ACC112 (cell line): ENCODE measurements at regions not wholly inside any gene's neighbourhood (a gene's known extent, or its start where the extent isn't known, plus 50 kb on each side); places are given as distances from the start of the nearest gene placed in this dataset.
"Not testable (repeated sequence)": the region's sequence is repeated elsewhere in the genome, so short reads cannot be mapped to it uniquely, and the experiment has no call there.

Experiments
- H2AFZ ChIP-seq: fragments of 200-600 bp; sonication (generic); one replicate; pipeline ENCODE4 v1.6.0; 2017; ENCODE audit warnings: antibody characterized with exemption, low read length; ENCODE audit not compliant: unreplicated experiment
- H3K27ac ChIP-seq: fragments of 200-600 bp; sonication (generic); 2 replicates; pipeline ENCODE4 v1.5.1; 2014; ENCODE audit warnings: low read depth, mild to moderate bottlenecking, antibody characterized with exemption, low read length, moderate library complexity
- H3K27me3 ChIP-seq: fragments of 200-600 bp; sonication (generic); 2 replicates; pipeline ENCODE4 v1.6.1; 2014; ENCODE audit warnings: mild to moderate bottlenecking, antibody characterized with exemption, low read length, moderate library complexity, mixed read lengths; ENCODE audit not compliant: insufficient read depth
- H3K36me3 ChIP-seq: fragments of 200-600 bp; sonication (generic); 2 replicates; pipeline ENCODE4 v1.6.1; 2016; ENCODE audit warnings: mild to moderate bottlenecking, antibody characterized with exemption, low read length, moderate library complexity, mixed read lengths; ENCODE audit not compliant: insufficient read depth
- H3K4me1 ChIP-seq: fragments of 200-600 bp; sonication (generic); one replicate; pipeline ENCODE4 v1.6.1; 2016; ENCODE audit warnings: low read length, mixed read lengths; ENCODE audit not compliant: insufficient read depth, unreplicated experiment, control insufficient read depth
- H3K4me3 ChIP-seq: fragments of 200-600 bp; sonication (generic); 2 replicates; pipeline ENCODE4 v1.5.1; 2014; ENCODE audit warnings: mild to moderate bottlenecking, low read depth, low read length
- H3K79me2 ChIP-seq: fragments of 200-600 bp; sonication (generic); one replicate; pipeline ENCODE4 v1.6.0; 2016; ENCODE audit warnings: low read length; ENCODE audit not compliant: control insufficient read depth, unreplicated experiment, insufficient read depth

DNA sequence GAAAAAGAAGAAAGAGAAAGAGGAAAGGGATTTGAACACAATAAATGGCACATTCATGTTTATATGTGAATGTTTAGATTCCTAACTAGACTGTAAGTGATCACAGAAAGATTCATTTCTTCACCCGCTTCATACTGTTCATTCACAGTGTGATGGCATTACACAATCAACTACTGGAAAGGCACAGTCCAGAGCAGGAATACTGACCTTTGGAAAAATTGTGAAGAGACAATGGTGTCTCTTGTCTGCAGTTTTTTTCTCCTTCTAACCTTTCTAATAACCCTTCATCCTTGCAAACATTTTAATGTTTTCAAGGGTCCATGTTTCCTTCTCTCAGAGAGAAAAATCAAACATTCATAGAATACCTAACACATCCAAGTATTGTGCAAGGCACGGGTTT is 180.9 kb upstream of the SOX14 start:
- no peak overlapping the region for H3K4me3 ChIP-seq
- H3K27me3 ChIP-seq: no peaks in the 10 kb centered on the region
- H3K27ac ChIP-seq: no peak overlapping the region
- H3K4me1 ChIP-seq: no peaks in the 10 kb centered on the region
- H3K79me2 ChIP-seq: no peaks in the 10 kb centered on the region
- H3K36me3 ChIP-seq: no peaks in the 10 kb centered on the region
- no peak overlapping the region for H2AFZ ChIP-seq

DNA sequence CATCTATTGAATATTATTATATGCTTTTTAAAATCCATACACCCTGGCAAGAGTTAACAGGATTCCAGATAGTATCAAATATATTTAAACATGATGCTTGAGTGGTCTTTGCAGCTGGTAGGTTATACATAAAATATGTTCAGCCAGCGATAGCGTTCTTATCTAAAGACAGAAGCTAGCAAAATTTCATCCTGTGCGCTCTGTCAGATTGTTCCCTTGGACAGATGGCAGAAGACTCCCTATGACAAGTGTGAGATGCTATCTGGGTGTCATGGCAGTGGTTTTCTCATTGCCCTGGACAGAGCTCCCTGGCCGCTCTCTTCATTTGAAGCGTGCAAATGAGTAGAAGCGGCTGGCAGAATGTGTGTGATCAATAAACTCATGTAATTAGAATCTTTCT is 175.2 kb upstream of the SOX14 start:
- Histone ChIP-seq H2AFZ (no peak overlapping the region), H3K4me3 (no peak overlapping the region), H3K27ac (no peak overlapping the region), H3K36me3 (no peaks in the 10 kb centered on the region), H3K4me1 (no peaks in the 10 kb centered on the region), H3K27me3 (no peaks in the 10 kb centered on the region), H3K79me2 (no peaks in the 10 kb centered on the region)

DNA sequence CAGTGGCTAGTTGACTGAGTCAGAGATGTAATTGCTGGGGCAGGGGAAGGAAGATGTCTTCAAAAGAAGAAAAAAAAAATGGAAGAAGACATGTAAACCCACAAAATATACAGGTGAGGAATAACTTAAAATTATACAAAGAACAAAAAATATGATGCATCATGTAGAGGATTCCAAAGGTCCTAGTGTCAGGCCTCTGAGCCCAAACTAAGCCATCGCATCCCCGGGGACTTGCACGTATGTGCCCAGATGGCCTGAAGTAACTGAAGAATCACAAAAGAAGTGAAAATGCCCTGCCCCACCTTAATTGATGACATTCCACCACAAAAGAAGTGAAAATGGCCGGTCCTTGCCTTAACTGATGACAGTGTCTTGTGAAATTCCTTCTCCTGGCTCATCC is 168.7 kb upstream of the SOX14 start:
- not testable (repeated sequence) for H2AFZ ChIP-seq, H3K27me3 ChIP-seq, H3K27ac ChIP-seq, H3K4me1 ChIP-seq, H3K36me3 ChIP-seq, H3K4me3 ChIP-seq, H3K79me2 ChIP-seq

DNA sequence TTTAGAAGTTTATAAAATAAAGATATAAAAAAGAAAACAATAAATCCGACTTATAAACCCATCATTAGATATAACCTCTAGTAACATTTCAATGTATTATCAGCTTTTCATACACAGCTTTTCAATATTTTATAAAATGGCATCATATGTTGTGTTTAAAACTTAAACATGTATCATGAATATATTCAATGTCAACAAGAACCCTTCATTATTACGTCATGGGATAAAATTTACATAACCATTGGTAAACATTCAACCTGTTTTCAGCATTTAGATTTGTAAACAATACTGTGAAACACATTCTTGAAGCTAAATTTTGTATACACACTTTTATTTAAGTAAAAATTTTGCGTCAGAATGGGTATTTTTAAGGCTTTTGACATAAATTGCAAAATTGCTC is 153.4 kb upstream of the SOX14 start:
- H3K4me1 ChIP-seq: no peaks in the 10 kb centered on the region
- no peak overlapping the region for H3K27ac ChIP-seq
- H2AFZ ChIP-seq: no peak overlapping the region
- H3K4me3 ChIP-seq: no peak overlapping the region
- H3K79me2 ChIP-seq: no peaks in the 10 kb centered on the region
- H3K36me3 ChIP-seq: no peaks in the 10 kb centered on the region
- H3K27me3 ChIP-seq: no peaks in the 10 kb centered on the region

DNA sequence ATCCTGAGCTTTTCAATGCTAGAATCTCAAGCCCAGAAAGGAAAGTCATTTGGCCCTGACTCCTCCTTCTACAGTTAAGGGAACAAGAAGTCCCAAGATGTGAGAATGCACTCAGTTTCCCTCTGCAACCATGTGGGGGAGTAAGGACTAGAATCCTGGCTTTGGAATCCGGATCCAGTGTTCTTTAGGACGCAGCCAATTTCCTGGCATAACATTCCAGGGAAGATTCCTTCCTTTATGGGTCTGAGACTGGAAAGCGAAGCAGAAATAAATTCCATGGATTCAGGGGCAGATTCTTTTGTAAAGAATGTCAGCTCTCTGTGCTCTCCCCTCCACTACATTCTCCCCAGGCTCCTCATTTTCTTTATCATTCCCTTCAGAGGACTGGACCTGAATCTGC is 151.8 kb upstream of the SOX14 start:
- Histone ChIP-seq H3K4me1 (no peaks in the 10 kb centered on the region), H3K4me3 (no peak overlapping the region), H2AFZ (no peak overlapping the region), H3K36me3 (no peaks in the 10 kb centered on the region), H3K27ac (no peak overlapping the region), H3K79me2 (no peaks in the 10 kb centered on the region), H3K27me3 (no peaks in the 10 kb centered on the region)

DNA sequence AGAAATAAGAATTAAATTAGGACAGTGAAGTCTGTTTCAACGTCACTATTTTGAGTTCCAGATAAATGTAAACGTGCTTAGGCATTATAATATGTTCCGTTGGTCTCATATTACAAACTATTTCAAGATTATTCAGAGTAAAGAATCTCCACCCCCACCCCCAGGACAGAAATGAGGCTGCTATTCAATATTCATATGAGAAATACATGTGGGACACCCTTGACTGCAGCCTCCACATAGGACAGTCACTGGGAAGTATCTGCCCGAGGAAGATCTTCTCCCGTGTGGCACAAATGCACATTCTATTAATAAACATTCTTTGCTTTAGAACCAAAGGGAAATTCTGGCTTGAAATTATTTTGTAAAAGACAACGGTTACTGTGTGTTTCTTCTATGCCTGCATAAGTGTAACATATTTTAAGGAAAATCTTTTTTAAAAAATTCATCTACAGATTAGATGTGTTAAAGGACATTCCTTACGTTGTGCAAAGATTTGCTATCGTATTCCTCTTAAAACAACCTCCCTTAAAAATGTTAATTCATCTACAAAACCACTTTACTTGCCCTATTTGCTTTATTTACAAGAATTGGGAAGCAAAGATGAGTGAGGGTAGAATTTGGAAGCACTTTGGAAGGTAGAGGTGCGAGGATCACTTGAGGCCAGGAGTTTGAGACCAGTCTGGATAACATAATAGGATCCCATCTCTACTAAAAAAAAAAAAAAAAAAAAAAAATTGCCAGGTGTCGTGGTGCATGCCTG is 148.3 kb upstream of the SOX14 start:
- no peaks in the 10 kb centered on the region for H3K79me2 ChIP-seq
- H3K4me1 ChIP-seq: no peaks in the 10 kb centered on the region
- no peaks in the 10 kb centered on the region for H3K36me3 ChIP-seq
- no peak overlapping the region for H2AFZ ChIP-seq
- H3K27ac ChIP-seq: no peak overlapping the region
- no peak overlapping the region for H3K4me3 ChIP-seq
- H3K27me3 ChIP-seq: no peaks in the 10 kb centered on the region

DNA sequence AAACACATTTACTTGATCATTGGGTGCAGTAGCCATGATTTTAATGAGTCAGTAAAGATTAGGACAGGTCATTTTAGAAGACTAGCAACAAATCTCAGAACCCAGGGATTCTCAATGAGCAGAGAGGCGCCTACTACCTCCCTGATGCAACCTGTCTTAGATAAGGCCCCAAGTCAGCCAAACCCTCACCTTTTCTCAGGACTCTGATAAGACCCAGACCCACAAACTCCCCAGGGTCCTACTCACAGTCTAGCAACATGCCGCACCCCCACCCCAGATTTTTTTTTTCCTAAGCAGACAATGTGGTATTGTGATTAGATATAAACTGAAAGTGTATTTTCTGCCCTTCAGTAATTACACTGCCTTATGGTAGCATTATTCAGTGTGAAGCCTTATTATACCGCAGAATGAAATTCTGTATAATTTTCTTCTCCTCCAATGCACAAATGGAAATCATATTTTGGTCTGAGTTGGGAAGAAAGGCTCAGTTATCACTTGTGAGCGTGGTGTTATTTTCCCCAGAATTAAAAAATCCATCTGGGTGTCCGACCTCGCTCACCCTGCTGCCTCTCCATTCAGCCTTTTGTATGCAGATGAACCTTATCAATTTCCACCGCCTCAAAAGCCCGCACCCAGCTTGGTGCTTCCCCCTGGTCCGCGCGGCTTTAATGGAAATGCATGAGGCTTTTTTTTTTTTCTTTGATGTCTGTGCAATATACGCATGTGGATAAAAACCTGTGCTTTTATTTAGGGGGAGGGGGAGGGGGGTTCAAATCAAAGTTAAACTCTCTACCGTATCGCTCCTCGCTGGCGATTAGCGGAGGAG is 122.0 kb upstream of the SOX14 start:
- Histone ChIP-seq H3K27ac (no peak overlapping the region), H3K4me1 (no peaks in the 10 kb centered on the region), H3K4me3 (no peak overlapping the region), H3K79me2 (no peaks in the 10 kb centered on the region), H3K27me3 (no peaks in the 10 kb centered on the region), H3K36me3 (no peaks in the 10 kb centered on the region), H2AFZ (no peak overlapping the region)

DNA sequence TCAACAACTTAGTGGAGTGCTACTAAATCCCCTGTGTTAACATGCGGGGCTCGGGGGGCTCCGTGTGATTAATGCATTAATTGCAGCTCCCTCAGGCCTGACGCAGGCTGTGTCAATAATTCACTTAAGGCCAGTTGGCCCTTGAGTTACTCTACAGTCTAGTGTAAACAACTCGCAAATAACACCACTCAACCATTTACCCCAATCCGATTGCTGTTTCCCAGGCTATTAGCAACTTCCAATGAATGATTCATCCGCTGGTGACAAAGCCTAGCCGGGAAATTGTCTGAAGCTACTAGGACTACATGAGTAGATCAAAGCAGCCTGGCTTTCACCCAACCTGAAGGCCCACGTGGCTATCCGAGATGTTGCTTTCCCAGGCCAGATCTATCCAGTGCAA is 121.3 kb upstream of the SOX14 start:
- Histone ChIP-seq H3K27ac (no peak overlapping the region), H3K27me3 (no peaks in the 10 kb centered on the region), H3K36me3 (no peaks in the 10 kb centered on the region), H3K4me1 (no peaks in the 10 kb centered on the region), H3K4me3 (no peak overlapping the region), H3K79me2 (no peaks in the 10 kb centered on the region), H2AFZ (no peak overlapping the region)

DNA sequence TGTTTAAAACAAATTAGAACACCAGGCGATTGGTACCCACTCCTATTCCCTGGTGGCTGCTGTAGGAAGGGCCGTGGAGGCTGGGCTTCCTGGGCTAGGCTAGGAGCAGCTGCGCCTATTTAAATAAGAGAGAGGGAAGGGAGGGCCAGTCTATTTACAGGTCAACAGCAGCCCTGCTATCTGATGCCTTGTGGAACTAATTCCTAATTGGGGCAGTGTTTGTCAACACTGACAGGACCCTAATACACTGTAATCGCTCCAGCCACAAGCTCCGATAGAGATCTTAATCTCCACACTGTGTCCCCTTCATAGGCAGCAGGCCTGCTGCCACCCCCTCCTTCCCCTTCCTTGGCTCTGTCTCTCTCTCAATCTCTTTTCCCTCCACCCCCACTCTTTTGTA is 116.9 kb upstream of the SOX14 start:
- H3K36me3 ChIP-seq: no peaks in the 10 kb centered on the region
- no peaks in the 10 kb centered on the region for H3K27me3 ChIP-seq
- H3K4me1 ChIP-seq: no peaks in the 10 kb centered on the region
- no peak overlapping the region for H2AFZ ChIP-seq
- H3K4me3 ChIP-seq: no peak overlapping the region
- H3K27ac ChIP-seq: no peak overlapping the region
- no peaks in the 10 kb centered on the region for H3K79me2 ChIP-seq

DNA sequence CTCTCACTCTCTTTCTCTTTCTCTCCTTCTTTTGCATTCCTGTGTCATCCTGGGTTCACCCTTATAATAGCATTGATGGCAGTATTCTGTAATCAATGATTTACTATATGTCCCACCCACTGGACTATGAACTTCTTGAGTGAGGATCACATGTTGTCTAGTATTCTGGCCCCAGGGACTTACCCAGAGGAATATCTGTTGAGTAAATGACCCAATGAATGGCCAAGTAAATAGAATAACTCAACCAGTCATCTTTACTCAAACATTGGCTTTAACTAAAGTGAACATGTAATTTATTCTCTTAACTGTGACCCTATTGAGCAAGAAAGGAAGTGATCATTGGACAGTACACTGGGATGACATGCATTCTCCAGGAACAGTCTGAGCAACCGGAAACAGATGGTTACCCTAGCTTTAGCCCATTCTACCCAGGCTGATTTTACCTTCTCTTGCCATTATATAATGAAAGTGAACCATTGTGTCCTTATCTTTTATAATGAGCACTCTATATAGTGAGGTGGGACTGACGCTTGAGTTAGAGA is 94.5 kb upstream of the SOX14 start:
- Histone ChIP-seq H3K27me3 (no peaks in the 10 kb centered on the region), H2AFZ (no peak overlapping the region), H3K4me3 (no peak overlapping the region), H3K4me1 (no peaks in the 10 kb centered on the region), H3K27ac (no peak overlapping the region), H3K36me3 (no peaks in the 10 kb centered on the region), H3K79me2 (no peaks in the 10 kb centered on the region)
